ENCODE measurements at regions not wholly inside any gene's neighbourhood (a gene's known extent, or its start where the extent isn't known, plus 50 kb on each side); places are given as distances from the start of the nearest gene placed in this dataset.

- H3K36me3 ChIP-seq (ENCODE audit: control insufficient read depth in 2 of 2, insufficient read depth in 2 of 2, low read length in 1 of 2) = no peaks in the 10 kb centered on the region
- H3K9me3 ChIP-seq (replicated peaks; ENCODE audit: control insufficient read depth, insufficient read depth, low read length) = no peaks in the 10 kb centered on the region
- H3K4me2 ChIP-seq (ENCODE audit: control insufficient read depth, insufficient read depth) = no peak overlapping the region
- ATAC-seq = no peak
- no peak for FAIRE-seq
- 33% methylated on average over 1 of the region's 1 CpG for WGBS (ENCODE audit: insufficient coverage, insufficient replicate concordance, low lambda C conversion rate, missing lambda C conversion rate)
- no peaks in the 10 kb centered on the region for H3K4me1 ChIP-seq (ENCODE audit: control insufficient read depth, insufficient read depth, low read length)
- H3K4me3 ChIP-seq = no peak overlapping the region
- ChIA-PET SMC1A (ENCODE audit: uncharacterized antibody, unreplicated experiment) (no interaction called here), RAD21 (ENCODE audit: unreplicated experiment) (no interaction called here), CTCF (no interaction called here), POLR2A (no interaction called here)
- no peak overlapping the region for H3K27ac ChIP-seq (ENCODE audit: control insufficient read depth, insufficient read depth)
- intact Hi-C loops (cut with micrococcal nuclease; ENCODE audit: unreplicated experiment) = no loop called here
- TF ChIP-seq BRCA1 (IDR thresholded peaks at IDR 0.05; ENCODE audit: low read depth, low read length) (no peak), IKZF2 (IDR thresholded peaks at IDR 0.05) (no peak), BACH1 (IDR thresholded peaks at IDR 0.05; ENCODE audit: borderline replicate concordance) (no peak), CHD4 (IDR thresholded peaks at IDR 0.05) (no peak), MTA3 (IDR thresholded peaks at IDR 0.05; ENCODE audit: borderline replicate concordance, low read length) (no peak), BMI1 (IDR thresholded peaks at IDR 0.05; ENCODE audit: borderline replicate concordance) (no peak), EP300 (IDR thresholded peaks at IDR 0.05; ENCODE audit: borderline replicate concordance in 1 of 2, control insufficient read depth in 1 of 2, low read depth in 2 of 2, low read length in 2 of 2) (no peak), POLR2AphosphoS5 (IDR thresholded peaks at IDR 0.05; ENCODE audit: low read length) (no peak), RELB (IDR thresholded peaks at IDR 0.05; ENCODE audit: low read depth) (no peak), IKZF1 (conservative IDR thresholded peaks at IDR 0.05) (no peak)
- TF ChIP-seq, protein P1, sequence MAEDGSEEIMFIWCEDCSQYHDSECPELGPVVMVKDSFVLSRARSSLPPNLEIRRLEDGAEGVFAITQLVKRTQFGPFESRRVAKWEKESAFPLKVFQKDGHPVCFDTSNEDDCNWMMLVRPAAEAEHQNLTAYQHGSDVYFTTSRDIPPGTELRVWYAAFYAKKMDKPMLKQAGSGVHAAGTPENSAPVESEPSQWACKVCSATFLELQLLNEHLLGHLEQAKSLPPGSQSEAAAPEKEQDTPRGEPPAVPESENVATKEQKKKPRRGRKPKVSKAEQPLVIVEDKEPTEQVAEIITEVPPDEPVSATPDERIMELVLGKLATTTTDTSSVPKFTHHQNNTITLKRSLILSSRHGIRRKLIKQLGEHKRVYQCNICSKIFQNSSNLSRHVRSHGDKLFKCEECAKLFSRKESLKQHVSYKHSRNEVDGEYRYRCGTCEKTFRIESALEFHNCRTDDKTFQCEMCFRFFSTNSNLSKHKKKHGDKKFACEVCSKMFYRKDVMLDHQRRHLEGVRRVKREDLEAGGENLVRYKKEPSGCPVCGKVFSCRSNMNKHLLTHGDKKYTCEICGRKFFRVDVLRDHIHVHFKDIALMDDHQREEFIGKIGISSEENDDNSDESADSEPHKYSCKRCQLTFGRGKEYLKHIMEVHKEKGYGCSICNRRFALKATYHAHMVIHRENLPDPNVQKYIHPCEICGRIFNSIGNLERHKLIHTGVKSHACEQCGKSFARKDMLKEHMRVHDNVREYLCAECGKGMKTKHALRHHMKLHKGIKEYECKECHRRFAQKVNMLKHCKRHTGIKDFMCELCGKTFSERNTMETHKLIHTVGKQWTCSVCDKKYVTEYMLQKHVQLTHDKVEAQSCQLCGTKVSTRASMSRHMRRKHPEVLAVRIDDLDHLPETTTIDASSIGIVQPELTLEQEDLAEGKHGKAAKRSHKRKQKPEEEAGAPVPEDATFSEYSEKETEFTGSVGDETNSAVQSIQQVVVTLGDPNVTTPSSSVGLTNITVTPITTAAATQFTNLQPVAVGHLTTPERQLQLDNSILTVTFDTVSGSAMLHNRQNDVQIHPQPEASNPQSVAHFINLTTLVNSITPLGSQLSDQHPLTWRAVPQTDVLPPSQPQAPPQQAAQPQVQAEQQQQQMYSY (CRISPR knock-in tag; IDR thresholded peaks at IDR 0.05) = no peak
- no peaks in the 10 kb centered on the region for H4K20me1 ChIP-seq (ENCODE audit: control insufficient read depth, insufficient read depth)
- no peak overlapping the region for H3K9ac ChIP-seq (ENCODE audit: control insufficient read depth, insufficient read depth, low read length)
- in situ Hi-C loops (cut with MboI) = no loop called here
- no peaks in the 10 kb centered on the region for H3K27me3 ChIP-seq (replicated peaks in 1 of 2; ENCODE audit: control insufficient read depth in 2 of 2, insufficient read depth in 2 of 2, low read length in 1 of 2)
- H2AFZ ChIP-seq (ENCODE audit: control insufficient read depth, low read depth, low read length) = no peak overlapping the region
- DNase-seq (ENCODE audit: low read depth, low spot score) = no peak
- no peaks in the 10 kb centered on the region for H3K79me2 ChIP-seq (ENCODE audit: control insufficient read depth, insufficient read depth, low read length)
- no TSS peak for BruUV-seq (replicated peaks)
Measured at GRCh38 chr2:51108794-51109193, 76.9 kb upstream of the NRXN1 start.
